Body of pancreas (tissue), 4 donors: ENCODE measurements at regions not wholly inside any gene's neighbourhood (a gene's known extent, or its start where the extent isn't known, plus 50 kb on each side); places are given as distances from the start of the nearest gene placed in this dataset.

Experiments
- ATAC-seq: fragments of 150-250 bp; one replicate; pipeline ENCODE4 v1.9.1; 2016
- DNase-seq, 4 donors: peaks; one replicate each; pipeline ENCODE4 v3.0.0-alpha.2; 2019
- H3K27ac ChIP-seq, 4 donors: fragments of 200-600 bp; sonication (generic); 1 replicate in 3 of 4; 2 replicates in 1 of 4; pipeline versions ENCODE4 v1.5.1 to v1.6.1; 2016 to 2019; ENCODE audit warnings: mild to moderate bottlenecking in 1 of 4, mixed read lengths in 1 of 4, moderate library complexity in 1 of 4
- H3K27me3 ChIP-seq, 2 donors: fragments of 200-600 bp; sonication (generic); one replicate each; pipeline ENCODE4 v1.6.0; 2016; ENCODE audit warnings: mild to moderate bottlenecking in 1 of 2
- H3K36me3 ChIP-seq, 2 donors: fragments of 200-600 bp; sonication (generic); replicated peaks in 1 of 2; 2 replicates each; pipeline ENCODE4 v1.5.1; 2016; ENCODE audit warnings: low read depth in 2 of 2; ENCODE audit not compliant: insufficient read depth in 1 of 2
- H3K4me1 ChIP-seq: fragments of 200-600 bp; sonication (generic); one replicate; pipeline ENCODE4 v1.6.0; 2016
- H3K4me3 ChIP-seq, 2 donors: fragments of 200-600 bp; sonication (generic); 1 replicate in 1 of 2; 2 replicates in 1 of 2; pipeline ENCODE4 v1.5.1; 2016 to 2019
- H3K9me3 ChIP-seq, 3 donors: fragments of 200-600 bp; sonication (generic); 1 replicate in 2 of 3; 2 replicates in 1 of 3; pipeline ENCODE4 v1.5.1; 2016
- CTCF ChIP-seq, 7 experiments: fragments of 450-650 bp in 4 of 7; fragments of 200-600 bp in 3 of 7; sonication (generic) in 3 of 7; IDR thresholded peaks; one replicate each; pipeline ENCODE4 v1.5.1; 2016 to 2019; ENCODE audit warnings: antibody characterized with exemption in 7 of 7
- POLR2A ChIP-seq, 3 donors: fragments of 450-650 bp; IDR thresholded peaks; one replicate each; pipeline ENCODE4 v1.6.1; 2016; ENCODE audit warnings: antibody characterized with exemption in 3 of 3, mild to moderate bottlenecking in 2 of 3
- WGBS, 2 donors: methylation state at CpG; one replicate each; pipeline ENCODE4 v1.1.5; 2017; 5-methylcytosine and 5-hydroxymethylcytosine counted together
- intact Hi-C: fragments of 100-400 bp; cut with DNase I; formaldehyde crosslinking; loops from one replicate; pipeline ENCODE4 v1.15.1; 2023

- no peak for DNase-seq
- Histone ChIP-seq H3K4me1 (no peaks in the 10 kb centered on the region), H3K36me3 (no peaks in the 10 kb centered on the region), H3K4me3 (no peak overlapping the region), H3K9me3 (no peaks in the 10 kb centered on the region), H3K27me3 (no peaks in the 10 kb centered on the region), H3K27ac (no peak overlapping the region)
- no peak for ATAC-seq
- 35 to 36% methylated on average over 2 of the region's 2 CpGs for WGBS, 2 donors
- intact Hi-C loops: no loop called here
- TF ChIP-seq POLR2A (IDR thresholded peaks at IDR 0.05) (no peak), CTCF (IDR thresholded peaks at IDR 0.05) (no peak)
Observed at GRCh38 chr11:26032241-26032640, 299.7 kb upstream of the ANO3 start.

GRCh38 chr11:26035696-26036095, 296.2 kb upstream of the ANO3 start:
- Histone ChIP-seq H3K4me1 (no peaks in the 10 kb centered on the region), H3K4me3 (no peak overlapping the region), H3K27ac (no peak overlapping the region), H3K27me3 (no peaks in the 10 kb centered on the region), H3K36me3 (no peaks in the 10 kb centered on the region), H3K9me3 (no peaks in the 10 kb centered on the region)
- DNase-seq: no peak
- ATAC-seq: no peak
- WGBS, 2 donors: 87 to 91% methylated on average over 5 of the region's 6 CpGs
- intact Hi-C loops: no loop called here
- TF ChIP-seq CTCF (IDR thresholded peaks at IDR 0.05) (no peak), POLR2A (IDR thresholded peaks at IDR 0.05) (no peak)

- ATAC-seq: no peak
Observed at GRCh38 chr11:26037716-26038115, 294.2 kb upstream of the ANO3 start.

GRCh38 chr11:26040339-26040738, 291.6 kb upstream of the ANO3 start:
- ATAC-seq (no peak), DNase-seq (no peak)
- no peak overlapping the region for H3K4me3 ChIP-seq
- no peaks in the 10 kb centered on the region for H3K4me1 ChIP-seq
- H3K36me3 ChIP-seq: no peaks in the 10 kb centered on the region
- WGBS, 2 donors: 57% methylated on average over 3 of the region's 3 CpGs
- intact Hi-C loops: no loop called here
- no peak overlapping the region for H3K27ac ChIP-seq
- no peaks in the 10 kb centered on the region for H3K27me3 ChIP-seq
- TF ChIP-seq POLR2A (IDR thresholded peaks at IDR 0.05): no peak
- no peak for TF ChIP-seq CTCF (IDR thresholded peaks at IDR 0.05)
- H3K9me3 ChIP-seq: no peaks in the 10 kb centered on the region

More at GRCh38 chr11:26037716-26038115, 294.2 kb upstream of the ANO3 start:
- intact Hi-C loops: no loop called here
- Histone ChIP-seq H3K27me3 (no peaks in the 10 kb centered on the region), H3K27ac (no peak overlapping the region), H3K4me3 (no peak overlapping the region), H3K36me3 (no peaks in the 10 kb centered on the region), H3K9me3 (no peaks in the 10 kb centered on the region), H3K4me1 (no peaks in the 10 kb centered on the region)
- 64 to 72% methylated on average over 2 of the region's 2 CpGs for WGBS, 2 donors
- no peak for DNase-seq
- no peak for TF ChIP-seq POLR2A (IDR thresholded peaks at IDR 0.05)

- no peaks in the 10 kb centered on the region for H3K27me3 ChIP-seq
- no peak for TF ChIP-seq CTCF (IDR thresholded peaks at IDR 0.05)
- no peak for TF ChIP-seq POLR2A (IDR thresholded peaks at IDR 0.05)
- H3K27ac ChIP-seq: no peak overlapping the region
- WGBS, 2 donors: 59 to 78% methylated on average over 1 to 7 of the region's 7 CpGs
- H3K36me3 ChIP-seq: no peaks in the 10 kb centered on the region
- H3K9me3 ChIP-seq: no peaks in the 10 kb centered on the region
- H3K4me3 ChIP-seq: no peak overlapping the region
- ATAC-seq (no peak), DNase-seq (no peak)
- no peaks in the 10 kb centered on the region for H3K4me1 ChIP-seq
- intact Hi-C loops: no loop called here
Observed at GRCh38 chr11:26042113-26042512, 289.8 kb upstream of the ANO3 start.
